Progenitor cell of endocrine pancreas (in vitro differentiated cells): ENCODE measurements at regions not wholly inside any gene's neighbourhood (a gene's known extent, or its start where the extent isn't known, plus 50 kb on each side); places are given as distances from the start of the nearest gene placed in this dataset.

Source experiments
- DNase-seq: peaks from one replicate; pipeline ENCODE4 v3.0.0; 2021; ENCODE audit warnings: low spot score; ENCODE audit not compliant: unreplicated experiment
- H3K27ac Mint-ChIP-seq: 2 replicates; pipeline ENCODE4 v1.8.0; 2021; ENCODE audit warnings: mild to moderate bottlenecking, moderate library complexity, mixed read lengths
- H3K27me3 Mint-ChIP-seq: 2 replicates; pipeline ENCODE4 v1.8.0; 2021; ENCODE audit warnings: mixed read lengths
- H3K36me3 Mint-ChIP-seq: 2 replicates; pipeline ENCODE4 v1.8.0; 2022; ENCODE audit warnings: mixed read lengths; ENCODE audit not compliant: insufficient read depth
- H3K4me1 Mint-ChIP-seq: 2 replicates; pipeline ENCODE4 v1.8.0; 2021; ENCODE audit warnings: low read depth, mixed read lengths
- H3K4me3 Mint-ChIP-seq: 2 replicates; pipeline ENCODE4 v1.8.0; 2021; ENCODE audit warnings: low read depth, mild to moderate bottlenecking, moderate library complexity, mixed read lengths
- H3K9me3 Mint-ChIP-seq: 2 replicates; pipeline ENCODE4 v1.8.0; 2021; ENCODE audit warnings: low read depth, mixed read lengths
- TF ChIP-seq, protein P1 (sequence below): fragments of 200-600 bp; sonication (generic); IDR thresholded peaks from one replicate; pipeline ENCODE4 v1.5.0; 2021; ENCODE audit warnings: antibody characterized with exemption, mild to moderate bottlenecking; ENCODE audit not compliant: unreplicated experiment

DNA sequence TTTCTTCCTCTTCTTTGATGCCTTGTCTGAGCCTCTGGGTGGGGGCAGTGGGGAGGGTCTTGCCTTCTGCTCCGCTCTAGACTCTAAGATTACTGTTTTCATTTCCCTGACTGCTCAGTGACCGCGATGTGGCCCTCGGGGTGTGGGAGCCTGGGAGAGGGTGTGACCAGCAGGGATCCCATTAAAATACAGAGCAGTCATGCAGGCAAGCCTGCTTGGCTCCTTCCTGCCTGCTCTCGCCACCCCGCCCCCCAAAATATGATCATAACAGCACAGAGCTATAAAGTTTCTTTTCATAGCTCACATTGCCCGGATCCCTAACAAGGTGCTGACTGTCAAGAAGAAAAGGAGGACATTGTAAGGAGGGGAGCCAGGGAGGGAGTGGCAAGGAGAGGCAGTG lies 332.9 kb downstream of the RAB28 start:
- no peaks in the 10 kb centered on the region for H3K4me1 Mint-ChIP-seq
- no peaks in the 10 kb centered on the region for H3K36me3 Mint-ChIP-seq
- H3K27ac Mint-ChIP-seq = no peak overlapping the region
- peaks cover 3% of the 10 kb centered on the region for H3K9me3 Mint-ChIP-seq
- DNase-seq = no peak
- TF ChIP-seq, protein P1, sequence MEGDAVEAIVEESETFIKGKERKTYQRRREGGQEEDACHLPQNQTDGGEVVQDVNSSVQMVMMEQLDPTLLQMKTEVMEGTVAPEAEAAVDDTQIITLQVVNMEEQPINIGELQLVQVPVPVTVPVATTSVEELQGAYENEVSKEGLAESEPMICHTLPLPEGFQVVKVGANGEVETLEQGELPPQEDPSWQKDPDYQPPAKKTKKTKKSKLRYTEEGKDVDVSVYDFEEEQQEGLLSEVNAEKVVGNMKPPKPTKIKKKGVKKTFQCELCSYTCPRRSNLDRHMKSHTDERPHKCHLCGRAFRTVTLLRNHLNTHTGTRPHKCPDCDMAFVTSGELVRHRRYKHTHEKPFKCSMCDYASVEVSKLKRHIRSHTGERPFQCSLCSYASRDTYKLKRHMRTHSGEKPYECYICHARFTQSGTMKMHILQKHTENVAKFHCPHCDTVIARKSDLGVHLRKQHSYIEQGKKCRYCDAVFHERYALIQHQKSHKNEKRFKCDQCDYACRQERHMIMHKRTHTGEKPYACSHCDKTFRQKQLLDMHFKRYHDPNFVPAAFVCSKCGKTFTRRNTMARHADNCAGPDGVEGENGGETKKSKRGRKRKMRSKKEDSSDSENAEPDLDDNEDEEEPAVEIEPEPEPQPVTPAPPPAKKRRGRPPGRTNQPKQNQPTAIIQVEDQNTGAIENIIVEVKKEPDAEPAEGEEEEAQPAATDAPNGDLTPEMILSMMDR = no peak
- H3K27me3 Mint-ChIP-seq = peaks cover 3% of the 10 kb centered on the region
- no peak overlapping the region for H3K4me3 Mint-ChIP-seq

DNA sequence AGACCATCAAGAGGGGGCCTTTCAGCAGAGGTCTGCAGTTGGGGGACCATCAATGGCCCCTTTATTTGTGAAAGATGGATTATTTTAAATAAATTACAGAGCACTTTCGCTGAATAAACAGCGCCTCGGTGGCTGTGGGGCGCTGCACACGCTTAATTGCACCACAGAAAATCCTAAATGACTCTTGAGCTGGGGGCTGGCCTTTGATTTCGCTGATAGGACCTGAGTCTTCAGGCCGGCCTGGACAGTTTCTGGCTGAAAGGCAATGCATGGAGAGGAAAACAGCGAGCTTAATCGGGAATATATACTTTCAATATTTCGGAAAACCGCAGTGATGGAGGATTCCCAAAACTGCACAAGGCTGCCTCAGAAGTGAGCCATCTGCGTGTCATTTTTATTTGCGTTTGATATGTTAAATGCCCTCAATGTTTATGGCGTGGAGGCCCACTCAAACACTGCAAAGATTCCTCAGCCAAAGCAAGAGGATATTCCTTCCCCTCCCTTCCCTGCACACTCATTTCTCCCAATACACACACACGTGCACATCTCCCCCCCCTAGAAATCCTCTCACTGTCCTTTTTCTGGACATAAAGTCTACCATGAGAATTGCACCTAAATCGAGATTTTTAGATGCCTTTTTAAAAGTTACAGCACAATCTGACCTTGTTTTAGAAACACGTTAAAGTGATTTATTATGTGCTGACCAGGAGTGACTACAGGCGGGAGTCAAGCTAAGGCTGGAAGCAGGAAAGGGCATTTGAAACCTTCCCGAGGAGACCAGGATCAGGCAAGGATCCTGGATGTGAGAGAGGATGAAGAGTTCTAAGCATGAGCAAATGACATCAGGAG lies 340.7 kb downstream of the RAB28 start:
- Mint-ChIP-seq H3K36me3 (no peaks in the 10 kb centered on the region), H3K27me3 (no peaks in the 10 kb centered on the region), H3K27ac (no peak overlapping the region), H3K4me3 (no peak overlapping the region), H3K9me3 (no peaks in the 10 kb centered on the region), H3K4me1 (peaks cover 9% of the 10 kb centered on the region)
- no peak for DNase-seq
- TF ChIP-seq, protein P1 = no peak

DNA sequence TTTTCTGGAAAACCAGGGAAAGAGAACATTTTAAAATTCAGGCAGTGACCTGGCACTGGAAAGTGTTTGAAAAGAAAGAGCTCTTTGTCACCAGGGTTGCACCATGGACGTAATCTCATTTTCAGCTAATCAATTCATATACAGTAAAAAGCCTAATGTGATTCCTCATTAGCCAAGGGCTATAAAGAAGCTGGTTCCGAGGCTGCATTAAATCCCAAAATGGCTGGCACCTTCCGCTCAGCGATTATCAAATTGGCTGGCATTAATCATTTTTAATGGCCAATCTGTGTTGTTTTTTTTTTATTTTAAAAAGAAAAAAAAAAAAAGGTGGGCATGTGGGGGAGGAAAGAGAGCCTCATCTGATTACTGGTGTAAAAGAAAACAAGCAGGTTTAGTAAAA lies 341.4 kb downstream of the RAB28 start:
- DNase-seq = no peak
- Mint-ChIP-seq H3K27me3 (no peaks in the 10 kb centered on the region), H3K36me3 (no peaks in the 10 kb centered on the region), H3K9me3 (no peaks in the 10 kb centered on the region), H3K27ac (no peak overlapping the region), H3K4me1 (peaks cover 9% of the 10 kb centered on the region), H3K4me3 (no peak overlapping the region)
- TF ChIP-seq, protein P1 = no peak

DNA sequence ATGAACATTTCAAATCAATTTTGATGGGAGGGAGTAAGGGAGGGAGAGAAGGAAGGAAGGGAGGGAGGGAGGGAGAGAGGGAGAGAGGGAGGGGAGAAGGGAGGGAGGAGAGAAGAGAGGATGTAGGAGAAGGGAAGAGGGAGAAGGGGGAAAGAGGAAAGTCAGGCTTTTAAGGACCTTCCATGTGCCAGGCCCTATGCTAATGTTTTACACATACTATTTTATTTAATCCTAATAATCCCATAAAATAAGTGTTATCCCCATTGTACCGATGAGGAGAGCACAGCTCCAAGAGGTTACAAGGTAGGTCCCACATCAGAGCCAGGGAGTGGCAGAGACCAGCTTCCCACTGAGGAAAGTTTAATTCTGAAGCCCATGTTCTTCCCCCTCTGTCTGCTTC lies 341.9 kb downstream of the RAB28 start:
- no peaks in the 10 kb centered on the region for H3K9me3 Mint-ChIP-seq
- no peak for DNase-seq
- no peaks in the 10 kb centered on the region for H3K27me3 Mint-ChIP-seq
- H3K4me1 Mint-ChIP-seq = peaks cover 9% of the 10 kb centered on the region
- TF ChIP-seq, protein P1 = no peak
- H3K36me3 Mint-ChIP-seq = no peaks in the 10 kb centered on the region
- H3K27ac Mint-ChIP-seq = no peak overlapping the region
- no peak overlapping the region for H3K4me3 Mint-ChIP-seq

DNA sequence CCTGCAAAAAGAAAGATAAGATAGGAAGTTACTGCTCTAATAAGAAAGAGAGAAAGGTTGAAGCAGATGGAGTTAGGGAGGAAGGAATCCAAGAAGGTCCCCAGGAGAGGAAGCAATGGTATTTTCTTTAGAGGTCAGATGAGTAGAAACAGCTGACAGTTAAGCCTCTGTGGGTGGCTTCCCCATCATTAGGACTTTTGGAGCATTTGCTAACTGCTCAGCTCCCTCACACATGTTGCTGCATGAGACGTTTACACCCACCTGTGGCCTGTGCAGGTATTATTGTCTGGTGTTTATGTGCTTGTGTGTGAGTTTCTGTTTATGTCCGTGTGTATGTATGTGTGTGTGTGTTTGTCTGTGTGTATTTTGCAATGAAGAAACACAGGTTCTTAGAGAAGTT lies 346.8 kb downstream of the RAB28 start:
- Mint-ChIP-seq H3K4me3 (no peak overlapping the region), H3K27me3 (no peaks in the 10 kb centered on the region), H3K27ac (no peak overlapping the region), H3K9me3 (no peaks in the 10 kb centered on the region), H3K36me3 (no peaks in the 10 kb centered on the region), H3K4me1 (no peaks in the 10 kb centered on the region)
- TF ChIP-seq, protein P1 = no peak
- no peak for DNase-seq
